ENCODE measurements at regions not wholly inside any gene's neighbourhood (a gene's known extent, or its start where the extent isn't known, plus 50 kb on each side); places are given as distances from the start of the nearest gene placed in this dataset.
A peak's percentile ranks its signal among the peaks of the same experiment; 100 is the strongest.

GRCh38 chr4:155564880-155565279, 101.8 kb upstream of the GUCY1A1 start:
- DNase-seq (ENCODE audit: low read depth in 2 of 2), result no peak

- no peak for DNase-seq (ENCODE audit: low read depth in 2 of 2)
Measured at GRCh38 chr4:155564086-155564485, 102.6 kb upstream of the GUCY1A1 start.

DNA sequence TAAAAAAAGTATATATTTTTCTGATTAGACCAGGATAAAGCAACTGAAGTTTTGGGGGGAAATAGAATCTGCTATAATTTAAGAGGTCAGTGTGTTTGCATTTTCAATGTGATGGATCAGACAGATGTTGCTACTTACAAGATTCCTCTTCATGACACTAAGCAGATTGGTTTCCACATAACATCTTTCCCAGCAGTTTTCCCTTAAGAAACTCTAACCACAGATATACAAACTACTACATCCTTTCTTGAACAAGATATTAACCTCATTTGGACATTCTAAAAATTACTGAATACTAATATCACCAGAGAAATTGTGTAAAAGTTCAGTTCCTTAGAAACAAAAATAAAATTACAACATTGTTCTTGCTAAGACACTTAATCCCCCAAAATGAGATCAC, 106.7 kb upstream of the GUCY1A1 start:
- no peak for DNase-seq (ENCODE audit: low read depth in 2 of 2)

DNA sequence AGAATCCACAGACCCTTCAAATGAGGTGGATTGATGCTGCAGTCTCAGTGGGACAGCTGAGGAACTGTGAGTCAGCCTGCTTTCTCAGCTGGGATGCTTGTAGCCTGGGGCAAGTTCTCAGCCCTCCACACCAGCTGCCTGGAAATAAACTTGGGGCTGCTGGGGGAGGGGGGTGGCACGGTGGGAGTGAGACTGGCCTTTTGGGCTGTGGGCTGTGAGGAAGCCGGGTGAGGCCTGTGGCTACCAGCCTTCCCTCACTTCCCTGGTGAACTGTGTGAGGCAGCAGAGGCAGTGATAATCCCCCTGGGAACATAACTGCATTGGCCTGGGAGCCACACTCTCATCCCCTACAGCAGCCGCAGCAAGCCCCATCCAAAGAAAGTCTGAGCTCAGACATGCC, 114.5 kb upstream of the GUCY1A1 start:
- no peak for DNase-seq (ENCODE audit: low read depth in 2 of 2)

DNA sequence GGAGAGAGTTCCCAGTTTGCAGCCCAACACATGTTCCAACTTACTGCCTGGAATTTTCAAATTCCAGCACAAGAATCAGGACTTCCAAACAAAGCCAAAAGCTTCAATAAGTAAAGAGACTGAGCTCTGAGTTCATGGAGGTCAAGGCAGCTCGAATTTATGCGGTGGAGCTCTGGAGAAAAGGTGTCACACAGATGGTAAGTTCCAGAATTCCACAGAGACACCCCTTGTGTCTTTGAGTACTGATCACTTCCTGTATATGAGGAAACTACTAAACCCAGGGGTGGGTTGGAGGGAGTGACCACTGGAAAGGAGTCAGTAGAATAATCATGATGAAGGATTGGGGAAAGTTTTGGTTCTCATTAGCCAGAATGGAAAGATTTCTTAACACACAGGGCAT, 118.5 kb upstream of the GUCY1A1 start:
- DNase-seq (ENCODE audit: low read depth in 2 of 2), result no peak

GRCh38 chr4:155546451-155546850, 120.2 kb upstream of the GUCY1A1 start:
- no peak for DNase-seq (ENCODE audit: low read depth in 2 of 2)

DNA sequence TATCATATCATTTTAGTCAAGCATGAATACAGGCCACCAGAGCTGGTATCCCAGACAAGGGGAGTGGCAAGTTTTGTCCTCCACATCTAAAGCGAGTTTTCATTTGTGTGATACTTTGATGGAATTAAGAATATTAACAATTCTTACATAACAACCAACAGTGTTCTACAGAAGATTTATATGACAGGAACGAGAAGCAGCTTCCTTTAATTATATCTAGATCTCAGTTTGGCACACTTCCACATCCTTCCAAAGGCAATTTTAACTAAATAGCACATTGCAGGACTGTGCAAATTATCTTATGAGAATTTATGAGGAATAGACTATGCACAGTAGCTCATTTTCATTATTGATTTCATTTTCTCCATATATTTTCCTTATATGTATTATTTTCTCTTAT, 121.2 kb upstream of the GUCY1A1 start:
- DNase-seq (ENCODE audit: low read depth in 2 of 2), result no peak

- DNase-seq (ENCODE audit: low read depth in 2 of 2), result no peak
Measured at GRCh38 chr4:155544547-155544946, 122.1 kb upstream of the GUCY1A1 start.

DNA sequence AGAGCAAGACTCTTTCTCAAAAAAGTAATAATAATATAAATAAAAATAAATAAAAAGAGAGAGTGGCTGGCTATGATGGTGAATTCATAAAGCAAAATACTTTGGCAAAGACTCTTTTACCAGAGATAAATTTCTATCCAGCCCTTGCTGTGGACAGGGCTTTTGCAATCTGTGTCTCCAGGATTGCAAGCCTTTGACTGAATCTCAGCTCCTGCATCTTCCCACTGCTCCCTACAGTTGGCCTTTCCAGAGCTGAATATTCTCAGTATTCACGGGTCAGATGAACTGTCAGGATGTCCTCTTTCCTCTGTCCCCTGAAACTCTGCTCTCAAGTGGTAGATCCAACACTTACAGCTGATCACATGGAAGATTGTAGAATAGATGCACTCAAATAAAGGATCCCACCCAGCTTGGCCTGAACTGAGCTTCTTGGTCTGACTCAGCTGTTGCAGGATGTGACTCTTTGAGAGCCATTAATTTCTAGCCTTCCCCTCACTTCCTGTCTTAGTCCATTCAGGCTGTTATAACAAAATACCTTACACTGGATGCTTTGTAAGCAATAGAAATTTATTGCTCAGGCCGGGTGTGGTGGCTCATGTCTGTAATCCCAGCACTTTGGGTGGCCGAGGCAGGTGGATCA, 123.4 kb upstream of the GUCY1A1 start:
- peak in 1 of 2 donors; percentile 53 for DNase-seq (ENCODE audit: low read depth in 2 of 2)

DNA sequence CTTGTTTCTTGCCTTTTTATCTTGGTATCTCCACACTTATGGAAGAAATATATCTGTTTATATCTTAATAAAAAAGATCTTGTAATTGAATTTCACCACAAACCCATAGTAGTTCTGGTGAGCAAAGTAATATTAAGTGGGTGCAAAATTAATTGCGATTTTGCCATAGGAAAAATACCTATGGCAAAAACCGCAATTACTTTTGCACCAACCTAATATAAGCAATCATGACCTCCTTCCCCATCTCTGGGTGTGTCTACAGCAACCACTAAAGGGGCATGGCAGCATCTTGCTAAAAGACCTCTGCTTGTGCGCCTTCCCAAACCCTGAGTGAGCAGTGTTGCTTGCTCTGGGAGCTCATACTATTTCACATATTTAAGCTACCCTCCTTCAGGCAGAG, 124.2 kb upstream of the GUCY1A1 start:
- no peak for DNase-seq (ENCODE audit: low read depth in 2 of 2)

DNA sequence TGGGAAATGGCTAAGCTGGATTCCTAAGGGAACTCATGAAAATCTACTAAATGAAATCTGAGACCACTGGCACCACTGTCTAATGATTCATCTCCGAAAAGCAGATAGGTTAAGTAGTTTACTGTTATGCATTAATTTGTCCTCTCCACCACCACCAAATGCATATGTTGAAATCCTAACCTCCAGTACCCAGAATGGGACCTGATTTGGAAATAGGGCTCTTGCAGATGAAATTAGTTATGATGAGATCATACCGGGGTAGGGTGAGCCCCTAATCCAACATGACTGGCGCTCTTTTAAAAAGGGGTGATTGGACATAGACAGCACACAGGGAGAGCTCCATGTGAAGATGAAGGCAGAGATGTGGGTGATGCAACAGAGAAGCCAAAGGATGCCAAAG, 124.9 kb upstream of the GUCY1A1 start:
- no peak for DNase-seq (ENCODE audit: low read depth in 2 of 2)

DNA sequence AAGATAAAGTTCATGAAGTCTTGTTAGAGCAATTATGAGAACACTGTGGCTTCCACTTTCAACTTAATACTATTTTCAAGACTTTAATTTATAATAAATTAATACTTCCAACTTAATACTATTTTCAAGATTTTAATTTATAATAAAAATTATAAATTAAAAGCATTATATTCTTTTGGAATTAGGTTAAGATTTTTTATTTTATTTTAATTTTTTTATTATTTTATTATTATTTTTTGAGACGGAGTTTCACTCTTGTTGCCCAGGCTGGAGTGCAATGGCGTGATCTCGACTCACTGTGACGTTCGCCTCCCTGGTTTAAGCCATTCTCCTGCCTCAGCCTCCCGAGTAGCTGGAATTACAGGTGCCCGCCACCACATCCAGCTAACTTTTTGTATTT, 126.0 kb upstream of the GUCY1A1 start:
- DNase-seq (ENCODE audit: low read depth in 2 of 2), result no peak

GRCh38 chr4:155539746-155540145, 126.9 kb upstream of the GUCY1A1 start:
- DNase-seq (ENCODE audit: low read depth in 2 of 2), result no peak

DNA sequence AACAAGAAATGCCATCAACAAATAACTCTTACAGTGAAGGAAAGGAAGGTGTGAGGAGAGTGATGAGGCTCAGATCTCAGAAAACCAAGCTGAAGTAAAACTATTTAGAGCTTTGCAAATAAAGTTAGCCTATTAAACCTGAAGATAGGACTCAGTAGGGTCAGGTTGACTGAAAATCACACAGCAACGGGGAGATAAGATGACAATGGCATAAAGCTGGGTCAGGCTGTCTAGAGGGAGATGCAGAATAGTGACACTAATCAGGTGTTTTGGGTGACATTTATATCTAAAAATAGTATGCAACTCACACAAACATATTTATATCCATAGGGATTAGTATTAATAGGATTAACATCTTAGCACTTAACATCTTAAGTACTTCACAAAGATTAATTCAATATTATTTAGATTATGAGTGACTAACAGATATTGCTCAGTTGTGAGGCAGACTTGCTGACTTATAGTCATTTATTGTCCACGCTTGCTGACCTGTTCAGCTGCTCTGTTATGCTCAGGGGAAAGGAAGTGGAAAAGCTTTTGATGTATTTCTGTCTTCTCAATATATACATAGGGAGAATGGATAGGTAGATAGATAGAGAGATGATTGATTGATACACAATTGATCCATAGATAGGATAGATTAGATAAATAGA, 130.7 kb upstream of the GUCY1A1 start:
- DNase-seq (ENCODE audit: low read depth in 2 of 2), result no peak

GRCh38 chr4:155532373-155533085, 134.1 kb upstream of the GUCY1A1 start:
- peak in 1 of 2 donors; percentile 91 for DNase-seq (ENCODE audit: low read depth in 2 of 2)

- no peak for DNase-seq (ENCODE audit: low read depth in 2 of 2)
Measured at GRCh38 chr4:155530857-155531256, 135.8 kb upstream of the GUCY1A1 start.

- peak in 1 of 2 donors; percentile 51 for DNase-seq (ENCODE audit: low read depth in 2 of 2)
Measured at GRCh38 chr4:155530290-155530689, 136.4 kb upstream of the GUCY1A1 start.

DNA sequence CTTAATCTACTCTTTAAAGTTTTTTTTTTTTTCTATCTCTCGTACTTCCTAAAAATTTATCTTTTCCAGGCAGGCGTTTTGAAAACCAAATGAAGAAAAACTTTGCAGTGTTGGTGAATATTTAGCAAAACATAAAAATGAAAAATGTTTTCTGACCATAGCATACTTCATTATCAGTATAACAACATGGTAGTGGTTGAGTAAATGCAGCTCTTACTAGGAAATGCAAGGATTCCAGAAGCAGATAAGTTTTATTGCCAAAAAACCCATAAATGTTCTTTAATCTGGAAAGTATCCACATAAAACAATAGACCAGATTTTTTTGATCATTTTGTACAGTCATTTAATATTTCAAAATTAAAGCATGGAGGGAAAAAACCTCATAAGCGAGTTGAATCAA, 136.9 kb upstream of the GUCY1A1 start:
- no peak for DNase-seq (ENCODE audit: low read depth in 2 of 2)

DNA sequence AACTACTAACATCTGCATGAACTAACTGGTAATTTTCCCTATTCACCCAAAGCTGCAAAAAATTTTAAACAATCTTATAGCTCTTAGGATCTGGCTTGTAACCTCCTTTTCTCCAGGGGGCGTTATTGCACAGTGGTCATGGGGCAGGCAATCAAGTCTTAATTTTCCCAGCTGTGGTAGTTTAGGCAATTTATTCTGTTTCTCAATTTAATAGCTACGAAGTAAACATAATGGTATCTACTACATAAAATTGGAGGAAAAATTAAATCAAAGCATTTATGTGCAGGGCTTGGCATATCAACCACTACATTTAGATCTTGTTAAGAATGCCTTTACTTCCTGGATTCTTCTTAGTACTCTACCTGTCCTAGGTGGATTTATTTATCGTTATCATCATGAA, 137.4 kb upstream of the GUCY1A1 start:
- peak in 1 of 2 donors; percentile 55 for DNase-seq (ENCODE audit: low read depth in 2 of 2)

GRCh38 chr4:155526452-155527169, 140.0 kb upstream of the GUCY1A1 start:
- peak in 1 of 2 donors; percentile 73 for DNase-seq (ENCODE audit: low read depth in 2 of 2)

GRCh38 chr4:155524926-155525455, 141.7 kb upstream of the GUCY1A1 start:
- no peak for DNase-seq (ENCODE audit: low read depth in 2 of 2)

- DNase-seq (ENCODE audit: low read depth in 2 of 2), result no peak
Measured at GRCh38 chr4:155523358-155523757, 143.3 kb upstream of the GUCY1A1 start.

Data from lung microvascular endothelial cell (primary cell).